Activated T-helper 2 cell treated with anti-CD3 and anti-CD28 coated beads, Interferon-gamma antibody, Interleukin-2, Interleukin-4, amounts not matched to agents 10 μg/mL and 5 μg/mL and 100 μg/mL, durations not matched to agents 14 hours and 24 hours and 36 hours (primary cell): ENCODE measurements at regions not wholly inside any gene's neighbourhood (a gene's known extent, or its start where the extent isn't known, plus 50 kb on each side); places are given as distances from the start of the nearest gene placed in this dataset.

Experiments
- DNase-seq: peaks from one replicate; pipeline ENCODE4 v3.0.0; 2021; ENCODE audit warnings: low spot score
- H3K27ac Mint-ChIP-seq: one replicate; pipeline ENCODE4 v1.8.0; 2021; ENCODE audit warnings: mixed read lengths
- H3K27me3 Mint-ChIP-seq: one replicate; pipeline ENCODE4 v1.8.0; 2021; ENCODE audit warnings: low read depth, mixed read lengths
- H3K36me3 Mint-ChIP-seq: one replicate; pipeline ENCODE4 v1.8.0; 2021; ENCODE audit warnings: low read depth, mixed read lengths
- H3K4me1 Mint-ChIP-seq: one replicate; pipeline ENCODE4 v1.8.0; 2021; ENCODE audit warnings: low read depth, mixed read lengths
- H3K4me3 Mint-ChIP-seq: one replicate; pipeline ENCODE4 v1.8.0; 2021; ENCODE audit warnings: low read depth, mild to moderate bottlenecking, moderate library complexity, mixed read lengths
- H3K9me3 Mint-ChIP-seq: one replicate; pipeline ENCODE4 v1.8.0; 2021; ENCODE audit warnings: mixed read lengths
- intact Hi-C: fragments of 100-400 bp; cut with micrococcal nuclease; formaldehyde crosslinking; loops from one replicate; pipeline ENCODE4 v1.15.1; 2023

GRCh38 chr18:28972333-28972907 lies 795.5 kb upstream of the CDH2 start:
- Mint-ChIP-seq H3K36me3 (no peaks in the 10 kb centered on the region), H3K4me3 (no peak overlapping the region), H3K27ac (no peak overlapping the region), H3K9me3 (peaks cover 46% of the 10 kb centered on the region), H3K4me1 (no peaks in the 10 kb centered on the region), H3K27me3 (no peaks in the 10 kb centered on the region)
- intact Hi-C loops, result no loop called here
- DNase-seq, result no peak

- no peak overlapping the region for H3K4me3 Mint-ChIP-seq
- H3K9me3 Mint-ChIP-seq, result peaks cover 15% of the 10 kb centered on the region
- intact Hi-C loops, result no loop called here
- DNase-seq, result no peak
- no peaks in the 10 kb centered on the region for H3K4me1 Mint-ChIP-seq
- H3K27me3 Mint-ChIP-seq, result no peaks in the 10 kb centered on the region
- no peak overlapping the region for H3K27ac Mint-ChIP-seq
- H3K36me3 Mint-ChIP-seq, result no peaks in the 10 kb centered on the region
These were observed 786.6 kb upstream of the CDH2 start for GRCh38 chr18:28963481-28963880.

- Mint-ChIP-seq H3K36me3 (no peaks in the 10 kb centered on the region), H3K9me3 (peaks cover 11% of the 10 kb centered on the region), H3K27ac (no peak overlapping the region), H3K4me1 (no peaks in the 10 kb centered on the region), H3K4me3 (no peak overlapping the region), H3K27me3 (no peaks in the 10 kb centered on the region)
- no peak for DNase-seq
- intact Hi-C loops, result no loop called here
These were observed 784.8 kb upstream of the CDH2 start for GRCh38 chr18:28961669-28962228.

GRCh38 chr18:28960146-28960545 lies 783.2 kb upstream of the CDH2 start:
- Mint-ChIP-seq H3K4me3 (no peak overlapping the region), H3K4me1 (no peaks in the 10 kb centered on the region), H3K27ac (no peak overlapping the region), H3K36me3 (no peaks in the 10 kb centered on the region), H3K9me3 (peaks cover 21% of the 10 kb centered on the region), H3K27me3 (no peaks in the 10 kb centered on the region)
- no peak for DNase-seq
- intact Hi-C loops, result no loop called here

- no peak overlapping the region for H3K27ac Mint-ChIP-seq
- intact Hi-C loops, result no loop called here
- H3K9me3 Mint-ChIP-seq, result peaks cover 61% of the 10 kb centered on the region
- no peak overlapping the region for H3K4me3 Mint-ChIP-seq
- no peak for DNase-seq
- H3K27me3 Mint-ChIP-seq, result no peaks in the 10 kb centered on the region
- no peaks in the 10 kb centered on the region for H3K4me1 Mint-ChIP-seq
- no peaks in the 10 kb centered on the region for H3K36me3 Mint-ChIP-seq
These were observed 775.4 kb upstream of the CDH2 start for GRCh38 chr18:28952339-28952738.

GRCh38 chr18:28947900-28948299 lies 771.0 kb upstream of the CDH2 start:
- no peak for DNase-seq
- intact Hi-C loops, result no loop called here
- Mint-ChIP-seq H3K4me1 (no peaks in the 10 kb centered on the region), H3K27ac (no peak overlapping the region), H3K36me3 (no peaks in the 10 kb centered on the region), H3K4me3 (no peak overlapping the region), H3K9me3 (peaks cover 57% of the 10 kb centered on the region), H3K27me3 (no peaks in the 10 kb centered on the region)

GRCh38 chr18:28946471-28946870 lies 769.5 kb upstream of the CDH2 start:
- no peaks in the 10 kb centered on the region for H3K36me3 Mint-ChIP-seq
- intact Hi-C loops, result no loop called here
- DNase-seq, result no peak
- peaks cover 49% of the 10 kb centered on the region for H3K9me3 Mint-ChIP-seq
- H3K4me3 Mint-ChIP-seq, result no peak overlapping the region
- no peaks in the 10 kb centered on the region for H3K27me3 Mint-ChIP-seq
- H3K27ac Mint-ChIP-seq, result no peak overlapping the region
- no peaks in the 10 kb centered on the region for H3K4me1 Mint-ChIP-seq

GRCh38 chr18:28922936-28923335 lies 746.0 kb upstream of the CDH2 start:
- no peaks in the 10 kb centered on the region for H3K36me3 Mint-ChIP-seq
- no peak for DNase-seq
- no peaks in the 10 kb centered on the region for H3K27me3 Mint-ChIP-seq
- H3K4me1 Mint-ChIP-seq, result no peaks in the 10 kb centered on the region
- intact Hi-C loops, result no loop called here
- no peak overlapping the region for H3K27ac Mint-ChIP-seq
- no peak overlapping the region for H3K4me3 Mint-ChIP-seq
- peaks cover 31% of the 10 kb centered on the region for H3K9me3 Mint-ChIP-seq

- intact Hi-C loops, result no loop called here
- H3K4me1 Mint-ChIP-seq, result no peaks in the 10 kb centered on the region
- no peaks in the 10 kb centered on the region for H3K36me3 Mint-ChIP-seq
- H3K27me3 Mint-ChIP-seq, result no peaks in the 10 kb centered on the region
- peaks cover 33% of the 10 kb centered on the region for H3K9me3 Mint-ChIP-seq
- H3K27ac Mint-ChIP-seq, result no peak overlapping the region
- no peak for DNase-seq
- no peak overlapping the region for H3K4me3 Mint-ChIP-seq
These were observed 739.5 kb upstream of the CDH2 start for GRCh38 chr18:28916456-28916855.

GRCh38 chr18:28905509-28905908 lies 728.6 kb upstream of the CDH2 start:
- intact Hi-C loops, result no loop called here
- Mint-ChIP-seq H3K27ac (no peak overlapping the region), H3K27me3 (no peaks in the 10 kb centered on the region)

GRCh38 chr18:28904789-28905364 lies 727.9 kb upstream of the CDH2 start:
- Mint-ChIP-seq H3K27ac (no peak overlapping the region), H3K4me1 (no peaks in the 10 kb centered on the region), H3K9me3 (peaks cover 35% of the 10 kb centered on the region), H3K4me3 (no peak overlapping the region), H3K27me3 (no peaks in the 10 kb centered on the region), H3K36me3 (no peaks in the 10 kb centered on the region)
- intact Hi-C loops, result no loop called here
- DNase-seq, result no peak

More at GRCh38 chr18:28905509-28905908, 728.6 kb upstream of the CDH2 start:
- Mint-ChIP-seq H3K9me3 (peaks cover 35% of the 10 kb centered on the region), H3K36me3 (no peaks in the 10 kb centered on the region), H3K4me1 (no peaks in the 10 kb centered on the region), H3K4me3 (no peak overlapping the region)
- no peak for DNase-seq

- no peaks in the 10 kb centered on the region for H3K27me3 Mint-ChIP-seq
- no peaks in the 10 kb centered on the region for H3K36me3 Mint-ChIP-seq
- intact Hi-C loops, result no loop called here
- H3K9me3 Mint-ChIP-seq, result peaks cover 35% of the 10 kb centered on the region
- DNase-seq, result no peak
- H3K4me1 Mint-ChIP-seq, result no peaks in the 10 kb centered on the region
- H3K27ac Mint-ChIP-seq, result no peak overlapping the region
- H3K4me3 Mint-ChIP-seq, result no peak overlapping the region
These were observed 726.4 kb upstream of the CDH2 start for GRCh38 chr18:28903306-28903705.

GRCh38 chr18:28890791-28891190 lies 713.9 kb upstream of the CDH2 start:
- H3K4me3 Mint-ChIP-seq, result no peak overlapping the region
- no peak overlapping the region for H3K27ac Mint-ChIP-seq
- no peaks in the 10 kb centered on the region for H3K4me1 Mint-ChIP-seq
- no peaks in the 10 kb centered on the region for H3K36me3 Mint-ChIP-seq
- no peaks in the 10 kb centered on the region for H3K27me3 Mint-ChIP-seq
- intact Hi-C loops, result no loop called here
- no peak for DNase-seq
- H3K9me3 Mint-ChIP-seq, result peaks cover 26% of the 10 kb centered on the region
